ENCODE measurements at regions not wholly inside any gene's neighbourhood (a gene's known extent, or its start where the extent isn't known, plus 50 kb on each side); places are given as distances from the start of the nearest gene placed in this dataset.
"Not testable (repeated sequence)": the region's sequence is repeated elsewhere in the genome, so short reads cannot be mapped to it uniquely, and the experiment has no call there.

GRCh38 chr11:45398325-45398724, 112.2 kb upstream of the SYT13 start:
- intact Hi-C loops (cut with DNase I): no loop called here
- peak; percentile 38 for DNase-seq (ENCODE audit: low spot score)

- peak; percentile 27 for DNase-seq (ENCODE audit: low spot score)
- intact Hi-C loops (cut with DNase I): no loop called here
Measured at GRCh38 chr11:45396394-45396793, 110.3 kb upstream of the SYT13 start.

GRCh38 chr11:45395947-45396346, 109.8 kb upstream of the SYT13 start:
- intact Hi-C loops (cut with DNase I): no loop called here
- DNase-seq (ENCODE audit: low spot score): peak; percentile 46

GRCh38 chr11:45395421-45395820, 109.3 kb upstream of the SYT13 start:
- DNase-seq (ENCODE audit: low spot score): peak; percentile 64
- intact Hi-C loops (cut with DNase I): no loop called here

DNA sequence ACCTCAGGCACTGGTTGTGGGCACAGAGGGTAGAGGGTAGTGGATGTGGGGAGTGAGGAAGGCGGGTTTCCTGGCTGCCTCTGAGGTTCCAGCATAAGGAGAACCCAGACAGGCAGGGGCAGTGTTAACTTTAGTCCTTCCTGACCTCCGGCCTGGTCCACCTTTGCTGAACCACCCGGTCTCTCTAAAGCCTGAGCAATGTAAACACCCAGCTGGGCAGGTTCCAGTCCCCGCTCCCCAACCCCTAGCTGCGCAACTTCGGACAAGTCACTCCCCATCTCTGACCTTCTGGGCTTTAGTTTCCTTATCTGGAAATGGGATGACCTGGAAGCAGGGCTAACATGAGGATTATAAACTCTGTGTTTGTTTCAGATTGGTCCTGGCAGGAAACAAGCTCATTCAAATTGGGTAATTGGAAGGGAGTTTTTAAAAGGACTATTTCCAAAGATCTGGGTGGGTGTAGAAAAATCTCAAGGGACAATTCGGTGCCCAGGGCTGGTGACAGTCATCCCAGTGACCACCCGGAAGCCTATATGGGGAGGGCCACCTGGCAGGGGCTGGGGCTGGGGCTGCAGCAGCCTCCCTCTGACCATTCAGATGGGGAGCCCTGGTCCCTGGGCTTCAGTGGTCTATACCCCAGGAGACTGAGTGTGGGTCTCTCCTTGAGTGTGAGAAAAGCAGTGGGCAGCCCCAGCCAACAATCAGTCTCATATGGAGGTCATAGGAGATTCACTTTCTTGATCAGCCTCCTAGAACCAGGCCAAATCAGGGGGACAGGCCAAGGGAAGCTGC, 108.3 kb upstream of the SYT13 start:
- peak; percentile 68 for DNase-seq (ENCODE audit: low spot score)
- intact Hi-C loops (cut with DNase I): no loop called here

- DNase-seq (ENCODE audit: low spot score): peak; percentile 65
- intact Hi-C loops (cut with DNase I): no loop called here
Measured at GRCh38 chr11:45393826-45394225, 107.7 kb upstream of the SYT13 start.

- DNase-seq (ENCODE audit: low spot score): no peak
Measured at GRCh38 chr11:45393334-45393733, 107.2 kb upstream of the SYT13 start.

GRCh38 chr11:45392591-45393091, 106.5 kb upstream of the SYT13 start:
- DNase-seq (ENCODE audit: low spot score): peak; percentile 31
- intact Hi-C loops (cut with DNase I): no loop called here

More at GRCh38 chr11:45393334-45393733, 107.2 kb upstream of the SYT13 start:
- intact Hi-C loops (cut with DNase I): no loop called here

- intact Hi-C loops (cut with DNase I): no loop called here
- DNase-seq (ENCODE audit: low spot score): peak; percentile 60
Measured at GRCh38 chr11:45392154-45392553, 106.0 kb upstream of the SYT13 start.

DNA sequence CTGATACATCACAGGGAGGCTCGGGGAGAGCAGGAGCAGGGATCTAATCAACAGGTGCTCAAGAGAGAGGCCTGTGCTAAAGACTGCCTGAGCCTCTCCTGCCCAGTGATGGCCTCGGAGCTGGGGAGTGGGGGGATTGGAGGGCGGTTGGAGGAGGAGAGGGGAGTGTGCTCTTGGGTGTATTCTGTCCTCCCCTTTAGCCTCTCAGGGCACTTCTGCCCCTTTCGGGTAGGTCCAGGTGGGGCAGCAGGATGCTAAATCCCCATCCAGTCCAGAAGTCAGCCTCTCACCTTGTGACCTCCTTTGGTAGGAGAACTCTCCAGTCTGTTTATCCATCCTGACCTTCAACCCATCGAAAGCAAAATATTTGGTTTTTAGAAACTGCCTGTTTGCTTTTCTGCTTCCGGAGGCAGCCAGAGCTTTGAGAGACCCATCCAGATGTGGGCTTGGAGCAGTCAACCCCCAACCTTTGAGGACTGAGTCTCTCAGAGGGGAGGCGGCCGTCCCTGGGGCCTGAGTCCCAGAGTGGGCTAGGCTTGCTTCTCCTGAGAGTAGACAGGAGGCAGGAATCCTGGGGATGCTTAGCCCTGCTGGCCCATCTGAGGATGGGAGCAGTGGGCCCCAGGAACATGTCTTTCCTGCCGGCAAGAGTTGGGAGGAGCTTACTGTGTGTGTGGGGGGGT, 105.2 kb upstream of the SYT13 start:
- peak; percentile 64 for DNase-seq (ENCODE audit: low spot score)
- intact Hi-C loops (cut with DNase I): no loop called here

- intact Hi-C loops (cut with DNase I): no loop called here
Measured at GRCh38 chr11:45390407-45390806, 104.3 kb upstream of the SYT13 start.

DNA sequence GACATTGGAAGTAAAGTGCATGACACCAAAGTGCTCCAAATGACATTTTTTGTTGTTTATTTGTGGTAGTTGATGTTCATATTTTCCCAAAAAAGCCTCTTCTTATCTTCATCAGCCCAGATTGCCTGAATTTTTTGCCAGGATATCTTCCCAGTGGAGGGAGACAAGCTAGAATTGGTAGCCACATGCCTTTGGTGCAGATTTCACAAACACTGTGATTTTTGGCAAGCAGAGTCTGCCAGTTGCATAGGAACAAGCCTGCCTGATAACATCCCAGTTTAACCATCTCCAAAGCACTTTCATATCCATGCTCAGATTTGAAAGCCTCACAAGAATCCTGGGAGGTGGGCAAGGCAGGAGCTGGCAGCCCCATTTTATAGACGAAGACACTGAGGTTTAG, 102.3 kb upstream of the SYT13 start:
- no peak for DNase-seq (ENCODE audit: low spot score)
- intact Hi-C loops (cut with DNase I): no loop called here

More at GRCh38 chr11:45390407-45390806, 104.3 kb upstream of the SYT13 start:
- DNase-seq (ENCODE audit: low spot score): no peak

- DNase-seq (ENCODE audit: low spot score): peak; percentile 15
- intact Hi-C loops (cut with DNase I): not testable (repeated sequence)
Measured at GRCh38 chr11:45387885-45388284, 101.7 kb upstream of the SYT13 start.

DNA sequence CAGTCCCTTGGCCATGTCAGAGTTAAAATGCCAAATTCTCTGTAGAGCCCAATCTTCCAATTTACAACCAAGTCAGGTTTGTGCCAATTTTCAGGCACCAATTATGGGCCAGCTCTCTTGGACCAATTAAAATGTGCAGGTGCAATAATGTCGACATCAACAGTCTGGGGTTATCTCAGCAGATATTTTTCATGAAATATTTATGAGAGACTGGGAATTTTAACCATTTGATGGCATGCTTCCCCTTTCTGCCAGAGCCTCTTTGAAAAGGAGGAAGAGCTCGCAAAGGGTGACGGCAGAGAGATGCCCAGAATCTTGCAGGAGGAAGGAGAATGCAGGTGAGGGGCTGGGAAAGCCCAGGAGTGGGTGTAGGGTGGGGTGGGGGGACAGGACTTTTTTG, 100.8 kb upstream of the SYT13 start:
- intact Hi-C loops (cut with DNase I): no loop called here
- no peak for DNase-seq (ENCODE audit: low spot score)

DNA sequence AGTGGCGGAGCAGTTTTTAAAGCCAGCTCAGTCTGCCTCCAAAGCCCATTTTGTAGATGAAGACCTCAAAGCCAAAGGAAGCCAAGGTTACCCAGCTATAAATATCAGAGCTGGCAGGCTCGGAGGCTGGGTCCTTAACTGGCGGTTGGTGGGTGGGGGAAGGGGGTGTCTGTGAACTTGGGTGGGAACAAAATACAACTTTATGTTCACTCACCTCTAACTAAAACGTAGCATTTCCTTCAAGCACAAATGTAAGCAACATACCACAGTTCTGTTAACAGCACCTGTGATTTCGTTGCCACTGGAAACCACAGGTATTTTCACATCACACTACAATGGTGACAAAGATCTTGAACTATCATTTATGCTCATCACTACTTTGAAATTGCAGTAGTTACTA, 99.7 kb upstream of the SYT13 start:
- intact Hi-C loops (cut with DNase I): no loop called here
- DNase-seq (ENCODE audit: low spot score): no peak

GRCh38 chr11:45385423-45385822, 99.3 kb upstream of the SYT13 start:
- DNase-seq (ENCODE audit: low spot score): no peak
- intact Hi-C loops (cut with DNase I): no loop called here

DNA sequence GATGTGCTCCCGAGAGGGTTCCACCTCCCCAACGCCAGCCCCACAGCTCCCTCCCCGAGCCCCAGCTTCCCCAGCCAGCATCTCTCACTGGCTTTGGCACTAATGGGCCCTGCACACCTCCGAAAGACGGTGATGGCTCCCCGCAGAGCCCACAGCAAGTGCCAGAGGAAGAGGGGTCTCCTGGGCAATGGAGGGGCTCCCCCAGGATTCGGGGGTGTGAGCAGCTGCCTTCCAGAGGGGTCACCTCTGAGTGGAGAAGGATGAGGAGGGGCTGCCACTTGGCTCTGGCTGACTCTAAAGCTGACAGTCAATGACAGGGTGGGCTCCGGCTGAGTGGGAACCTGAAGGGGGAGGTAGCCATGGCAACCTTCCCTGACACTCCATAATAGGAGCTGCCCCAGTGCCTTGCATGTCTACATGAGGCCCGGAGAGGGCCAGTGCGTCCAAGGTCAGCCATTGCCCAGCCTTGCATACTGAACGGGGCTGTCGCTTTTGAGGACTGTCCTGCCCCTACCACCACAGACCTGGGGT, 98.6 kb upstream of the SYT13 start:
- intact Hi-C loops (cut with DNase I): no loop called here
- peak; percentile 64 for DNase-seq (ENCODE audit: low spot score)

- peak; percentile 39 for DNase-seq (ENCODE audit: low spot score)
- intact Hi-C loops (cut with DNase I): no loop called here
Measured at GRCh38 chr11:45384016-45384415, 97.9 kb upstream of the SYT13 start.

- peak; percentile 41 for DNase-seq (ENCODE audit: low spot score)
- intact Hi-C loops (cut with DNase I): no loop called here
Measured at GRCh38 chr11:45383224-45383623, 97.1 kb upstream of the SYT13 start.

DNA sequence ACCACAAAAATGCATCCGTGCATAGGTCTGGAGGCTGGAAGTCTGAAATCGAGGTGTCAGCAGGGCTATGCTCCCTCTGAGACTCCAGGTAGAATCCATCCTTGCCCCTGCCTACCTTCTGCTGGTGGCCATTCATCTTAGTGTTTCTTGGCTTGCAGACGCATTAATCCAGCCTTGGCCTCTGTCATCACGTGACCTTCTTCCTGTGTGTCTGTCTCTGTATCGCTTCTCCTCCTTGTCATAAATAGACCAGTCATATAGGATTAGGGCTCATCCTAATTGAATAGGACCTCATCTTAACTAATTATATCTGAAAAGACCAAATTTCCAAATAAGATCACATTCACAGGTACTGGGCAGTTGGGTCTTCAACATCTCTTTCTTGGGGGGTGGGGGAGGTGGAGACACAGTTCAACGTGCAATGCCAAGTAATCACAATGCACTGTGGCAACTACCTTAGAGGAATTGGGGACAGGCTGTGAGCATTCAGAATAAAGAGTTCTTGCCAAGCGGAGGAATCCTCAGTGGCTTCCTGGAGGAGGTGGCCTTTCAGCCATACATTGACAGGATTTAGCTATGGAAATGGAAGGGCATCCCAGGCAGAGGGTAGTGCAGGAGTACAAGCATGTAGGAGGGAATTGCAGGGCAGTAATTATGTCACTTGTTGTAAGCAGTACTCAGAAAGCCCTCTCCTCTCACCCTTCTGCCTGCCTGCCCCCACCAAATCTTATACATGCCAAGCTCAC, 96.2 kb upstream of the SYT13 start:
- no peak for DNase-seq (ENCODE audit: low spot score)
- intact Hi-C loops (cut with DNase I): no loop called here
